ENCODE measurements at regions not wholly inside any gene's neighbourhood (a gene's known extent, or its start where the extent isn't known, plus 50 kb on each side); places are given as distances from the start of the nearest gene placed in this dataset.

DNA sequence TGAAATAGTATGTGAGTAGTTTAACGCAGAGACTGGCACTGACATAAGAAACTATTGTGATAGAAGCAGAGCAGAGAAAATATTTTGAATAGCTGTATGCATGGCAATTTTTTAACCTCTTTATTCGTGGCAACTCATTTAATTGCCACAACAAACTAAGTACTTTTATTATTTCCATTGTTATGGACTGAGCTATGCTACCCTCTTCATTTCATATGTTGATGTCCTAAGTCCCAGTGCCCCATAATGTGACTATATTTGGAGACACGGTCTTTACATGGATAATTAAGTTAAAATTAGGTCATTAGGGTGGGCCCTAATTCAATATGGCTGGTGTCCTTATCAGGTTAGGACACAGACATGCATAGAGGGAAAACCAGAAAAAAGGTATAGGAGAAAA is 86.1 kb upstream of the PRSS3 start:
- TF ChIP-seq CTCF (IDR thresholded peaks at IDR 0.05): no peak
- TF ChIP-seq POLR2A (IDR thresholded peaks at IDR 0.05): no peak

All from right lobe of liver (tissue), 4 donors.